ENCODE measurements at regions not wholly inside any gene's neighbourhood (a gene's known extent, or its start where the extent isn't known, plus 50 kb on each side); places are given as distances from the start of the nearest gene placed in this dataset.
"Not testable (repeated sequence)": the region's sequence is repeated elsewhere in the genome, so short reads cannot be mapped to it uniquely, and the experiment has no call there.

- no peak for ATAC-seq
- no peaks in the 10 kb centered on the region for H3K4me1 ChIP-seq (ENCODE audit: low read depth)
- peaks cover 4% of the 10 kb centered on the region for H3K9me3 ChIP-seq
- no peak for DNase-seq
- no peak for TF ChIP-seq CTCF (IDR thresholded peaks at IDR 0.05)
- no peak overlapping the region for H3K4me3 ChIP-seq
- H3K36me3 ChIP-seq (ENCODE audit: low read depth), result no peaks in the 10 kb centered on the region
- intact Hi-C loops (cut with DNase I, micrococcal nuclease), result no loop called here
Measured at GRCh38 chr21:36611379-36611778, 87.5 kb upstream of the SIM2 start.

GRCh38 chr21:36613059-36613458 lies 85.9 kb upstream of the SIM2 start:
- H3K36me3 ChIP-seq (ENCODE audit: low read depth), result no peaks in the 10 kb centered on the region
- no peak overlapping the region for H3K4me3 ChIP-seq
- TF ChIP-seq CTCF (IDR thresholded peaks at IDR 0.05), result no peak
- no peaks in the 10 kb centered on the region for H3K4me1 ChIP-seq (ENCODE audit: low read depth)
- peaks cover 4% of the 10 kb centered on the region for H3K9me3 ChIP-seq
- no peak for ATAC-seq
- DNase-seq, result no peak
- intact Hi-C loops (cut with DNase I, micrococcal nuclease), result no loop called here

GRCh38 chr21:36613554-36613953 lies 85.4 kb upstream of the SIM2 start:
- DNase-seq (no peak), ATAC-seq (no peak)
- no peaks in the 10 kb centered on the region for H3K36me3 ChIP-seq (ENCODE audit: low read depth)
- H3K9me3 ChIP-seq, result peaks cover 4% of the 10 kb centered on the region
- no peaks in the 10 kb centered on the region for H3K4me1 ChIP-seq (ENCODE audit: low read depth)
- TF ChIP-seq CTCF (IDR thresholded peaks at IDR 0.05), result no peak
- intact Hi-C loops (cut with DNase I, micrococcal nuclease), result no loop called here
- no peak overlapping the region for H3K4me3 ChIP-seq

- intact Hi-C loops (cut with DNase I, micrococcal nuclease), result no loop called here
- Histone ChIP-seq H3K36me3 (ENCODE audit: low read depth) (no peaks in the 10 kb centered on the region), H3K9me3 (no peaks in the 10 kb centered on the region), H3K4me3 (no peak overlapping the region), H3K4me1 (ENCODE audit: low read depth) (no peaks in the 10 kb centered on the region)
- DNase-seq (no peak), ATAC-seq (no peak)
- TF ChIP-seq CTCF (IDR thresholded peaks at IDR 0.05), result no peak
Measured at GRCh38 chr21:36615274-36615964, 83.5 kb upstream of the SIM2 start.

GRCh38 chr21:36616773-36617172 lies 82.1 kb upstream of the SIM2 start:
- H3K36me3 ChIP-seq (ENCODE audit: low read depth); intact Hi-C loops (cut with DNase I, micrococcal nuclease): not testable (repeated sequence)

GRCh38 chr21:36621794-36622193 lies 77.1 kb upstream of the SIM2 start:
- ATAC-seq; intact Hi-C loops (cut with DNase I, micrococcal nuclease): not testable (repeated sequence)

More at GRCh38 chr21:36616773-36617172, 82.1 kb upstream of the SIM2 start:
- not testable (repeated sequence) for H3K9me3 ChIP-seq; H3K4me3 ChIP-seq; ATAC-seq; DNase-seq; H3K4me1 ChIP-seq (ENCODE audit: low read depth)

GRCh38 chr21:36624105-36624504 lies 74.8 kb upstream of the SIM2 start:
- intact Hi-C loops (cut with DNase I, micrococcal nuclease), result no loop called here
- DNase-seq, result no peak
- ATAC-seq, result no peak
- Histone ChIP-seq H3K9me3 (no peaks in the 10 kb centered on the region), H3K4me1 (ENCODE audit: low read depth) (no peaks in the 10 kb centered on the region), H3K36me3 (ENCODE audit: low read depth) (no peaks in the 10 kb centered on the region), H3K4me3 (no peak overlapping the region)
- no peak for TF ChIP-seq CTCF (IDR thresholded peaks at IDR 0.05)

More at GRCh38 chr21:36621794-36622193, 77.1 kb upstream of the SIM2 start:
- H3K4me1 ChIP-seq (ENCODE audit: low read depth); H3K4me3 ChIP-seq; H3K9me3 ChIP-seq; DNase-seq; H3K36me3 ChIP-seq (ENCODE audit: low read depth): not testable (repeated sequence)
